Endothelial cell (in vitro differentiated cells): ENCODE measurements at regions not wholly inside any gene's neighbourhood (a gene's known extent, or its start where the extent isn't known, plus 50 kb on each side); places are given as distances from the start of the nearest gene placed in this dataset.

Experiments
- DNase-seq: peaks from one replicate; pipeline ENCODE4 v3.0.0; 2021; ENCODE audit warnings: low spot score
- H3K27ac Mint-ChIP-seq: one replicate; pipeline ENCODE4 v1.8.0; 2021; ENCODE audit warnings: mixed read lengths, inconsistent platforms; ENCODE audit not compliant: unreplicated experiment
- H3K27me3 Mint-ChIP-seq: one replicate; pipeline ENCODE4 v1.8.0; 2021; ENCODE audit warnings: mild to moderate bottlenecking, moderate library complexity, mixed read lengths, inconsistent platforms; ENCODE audit not compliant: unreplicated experiment
- H3K36me3 Mint-ChIP-seq: one replicate; pipeline ENCODE4 v1.8.0; 2021; ENCODE audit warnings: mild to moderate bottlenecking, low read depth, mixed read lengths, inconsistent platforms; ENCODE audit not compliant: unreplicated experiment
- H3K4me1 Mint-ChIP-seq: one replicate; pipeline ENCODE4 v1.8.0; 2021; ENCODE audit warnings: mild to moderate bottlenecking, mixed read lengths, inconsistent platforms; ENCODE audit not compliant: unreplicated experiment
- H3K4me3 Mint-ChIP-seq: one replicate; pipeline ENCODE4 v1.8.0; 2021; ENCODE audit warnings: mild to moderate bottlenecking, mixed read lengths, inconsistent platforms; ENCODE audit not compliant: unreplicated experiment
- H3K9me3 Mint-ChIP-seq: one replicate; pipeline ENCODE4 v1.8.0; 2021; ENCODE audit warnings: mixed read lengths, inconsistent platforms; ENCODE audit not compliant: unreplicated experiment
- TF ChIP-seq, protein P1 (sequence below): fragments of 200-600 bp; sonication (generic); IDR thresholded peaks from one replicate; pipeline ENCODE4 v1.5.0; 2021; ENCODE audit warnings: antibody characterized with exemption; ENCODE audit not compliant: unreplicated experiment

DNA sequence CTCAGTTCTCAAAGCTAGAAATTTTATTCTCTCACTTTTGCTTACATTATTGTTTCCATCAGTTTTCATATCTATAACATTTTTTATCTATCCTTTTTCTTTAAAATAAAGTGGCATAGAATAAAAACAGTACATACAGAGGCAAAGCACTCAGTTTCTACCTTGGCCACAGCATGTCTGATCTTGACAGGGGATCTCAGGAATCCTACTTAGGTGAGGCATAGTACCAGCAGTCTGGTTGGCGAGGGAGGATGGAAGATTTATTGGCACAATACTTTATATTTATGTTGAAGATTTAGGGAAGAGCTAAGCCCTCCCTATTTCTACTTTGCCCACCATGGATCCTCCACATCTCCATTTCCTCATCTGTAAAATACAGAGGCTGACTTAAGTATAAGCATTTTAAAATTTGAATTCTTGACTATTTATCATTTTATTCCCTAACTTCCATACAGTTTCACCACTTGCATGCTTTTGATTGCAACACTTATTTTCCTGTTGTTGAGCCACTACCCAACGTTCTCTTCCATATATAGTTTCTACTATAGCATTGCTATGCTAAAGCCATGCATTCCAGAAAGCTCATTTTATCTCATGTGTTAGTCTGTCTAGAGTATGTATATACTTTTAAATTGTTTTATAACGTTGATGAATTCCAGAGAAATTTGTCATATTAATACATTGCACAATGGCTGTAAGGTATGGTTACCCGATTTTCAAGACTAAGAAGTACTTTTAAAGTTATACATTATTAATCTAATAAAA lies 506.7 kb downstream of the KCTD12 start:
- TF ChIP-seq, protein P1, sequence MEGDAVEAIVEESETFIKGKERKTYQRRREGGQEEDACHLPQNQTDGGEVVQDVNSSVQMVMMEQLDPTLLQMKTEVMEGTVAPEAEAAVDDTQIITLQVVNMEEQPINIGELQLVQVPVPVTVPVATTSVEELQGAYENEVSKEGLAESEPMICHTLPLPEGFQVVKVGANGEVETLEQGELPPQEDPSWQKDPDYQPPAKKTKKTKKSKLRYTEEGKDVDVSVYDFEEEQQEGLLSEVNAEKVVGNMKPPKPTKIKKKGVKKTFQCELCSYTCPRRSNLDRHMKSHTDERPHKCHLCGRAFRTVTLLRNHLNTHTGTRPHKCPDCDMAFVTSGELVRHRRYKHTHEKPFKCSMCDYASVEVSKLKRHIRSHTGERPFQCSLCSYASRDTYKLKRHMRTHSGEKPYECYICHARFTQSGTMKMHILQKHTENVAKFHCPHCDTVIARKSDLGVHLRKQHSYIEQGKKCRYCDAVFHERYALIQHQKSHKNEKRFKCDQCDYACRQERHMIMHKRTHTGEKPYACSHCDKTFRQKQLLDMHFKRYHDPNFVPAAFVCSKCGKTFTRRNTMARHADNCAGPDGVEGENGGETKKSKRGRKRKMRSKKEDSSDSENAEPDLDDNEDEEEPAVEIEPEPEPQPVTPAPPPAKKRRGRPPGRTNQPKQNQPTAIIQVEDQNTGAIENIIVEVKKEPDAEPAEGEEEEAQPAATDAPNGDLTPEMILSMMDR = no peak
- H3K36me3 Mint-ChIP-seq = no peaks in the 10 kb centered on the region
- no peak overlapping the region for H3K4me3 Mint-ChIP-seq
- H3K4me1 Mint-ChIP-seq = peaks cover 5% of the 10 kb centered on the region
- no peaks in the 10 kb centered on the region for H3K27me3 Mint-ChIP-seq
- no peak for DNase-seq
- no peak overlapping the region for H3K27ac Mint-ChIP-seq
- H3K9me3 Mint-ChIP-seq = no peaks in the 10 kb centered on the region

DNA sequence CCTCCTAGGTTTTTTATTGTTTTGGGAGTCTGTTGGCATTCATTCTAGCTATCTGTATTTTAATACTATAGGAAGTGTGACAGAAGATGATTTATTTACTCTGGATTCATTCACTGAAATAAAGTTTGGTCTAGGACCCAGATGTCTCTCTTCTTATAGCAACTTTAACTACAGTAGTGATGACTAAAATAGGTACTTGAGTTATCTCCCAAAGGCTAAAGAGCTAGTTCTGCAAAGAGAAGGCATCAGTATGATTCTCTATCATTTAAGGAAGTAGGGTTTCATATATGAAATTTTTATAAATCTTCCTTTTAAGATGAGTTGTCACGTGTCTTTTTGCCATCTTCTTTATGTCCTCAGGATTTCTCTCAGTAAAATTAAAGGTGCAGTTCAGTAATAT lies 507.4 kb downstream of the KCTD12 start:
- H3K27ac Mint-ChIP-seq = no peak overlapping the region
- no peak for DNase-seq
- no peaks in the 10 kb centered on the region for H3K4me1 Mint-ChIP-seq
- no peaks in the 10 kb centered on the region for H3K9me3 Mint-ChIP-seq
- H3K4me3 Mint-ChIP-seq = no peak overlapping the region
- H3K36me3 Mint-ChIP-seq = no peaks in the 10 kb centered on the region
- TF ChIP-seq, protein P1 = no peak
- H3K27me3 Mint-ChIP-seq = no peaks in the 10 kb centered on the region

DNA sequence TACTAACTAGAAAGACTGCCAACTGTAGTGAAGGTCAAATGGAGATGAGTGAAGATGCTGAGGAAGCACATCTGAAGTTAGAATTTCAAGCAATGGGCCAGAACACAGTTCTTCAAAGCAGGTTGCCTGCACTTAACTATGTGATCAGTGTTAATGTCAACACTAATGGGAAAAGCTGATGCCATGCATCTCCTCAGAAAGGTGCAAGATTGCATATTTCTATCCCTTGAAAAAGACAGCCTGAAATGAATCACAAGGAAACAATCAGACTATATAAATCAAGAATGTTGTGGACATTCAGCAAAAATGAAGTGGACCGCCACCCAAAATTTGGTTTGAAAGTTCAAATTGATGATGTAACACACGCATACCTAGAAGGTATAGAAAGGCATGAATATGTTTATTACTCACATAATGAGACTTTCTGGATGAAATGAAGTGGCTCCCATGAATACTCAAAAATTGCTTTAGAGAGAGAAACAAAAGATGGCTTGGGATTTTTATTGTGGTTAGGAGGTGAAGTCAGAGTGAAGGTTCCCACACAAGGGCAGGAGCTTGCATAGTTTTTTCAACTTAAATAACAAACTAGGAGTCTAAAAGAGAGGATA lies 522.4 kb downstream of the KCTD12 start:
- H3K4me3 Mint-ChIP-seq = no peak overlapping the region
- peaks cover 2% of the 10 kb centered on the region for H3K27me3 Mint-ChIP-seq
- no peak overlapping the region for H3K27ac Mint-ChIP-seq
- H3K4me1 Mint-ChIP-seq = no peaks in the 10 kb centered on the region
- no peaks in the 10 kb centered on the region for H3K36me3 Mint-ChIP-seq
- DNase-seq = no peak
- H3K9me3 Mint-ChIP-seq = no peaks in the 10 kb centered on the region
- TF ChIP-seq, protein P1 = no peak

DNA sequence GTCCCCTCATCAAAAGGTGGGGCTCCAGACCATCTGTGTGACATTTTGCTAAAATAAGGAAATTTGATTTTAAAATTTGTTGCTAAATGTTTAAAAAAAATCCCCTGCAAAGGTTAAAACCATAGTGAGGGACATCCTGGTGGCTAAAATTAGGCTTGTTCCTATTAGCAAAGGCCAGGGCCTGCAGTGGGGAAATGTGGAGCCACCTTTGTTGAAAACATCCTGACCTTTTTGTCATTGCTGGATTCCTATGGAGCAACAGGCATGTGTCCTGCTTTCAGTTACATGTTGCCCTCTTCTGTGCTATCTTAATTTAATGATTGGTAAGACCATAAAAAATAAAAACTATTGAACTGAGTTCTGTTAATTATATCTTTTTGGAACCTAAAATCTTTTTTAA lies 524.3 kb downstream of the KCTD12 start:
- no peak overlapping the region for H3K4me3 Mint-ChIP-seq

More for the DNA sequence above, 524.3 kb downstream of the KCTD12 start:
- TF ChIP-seq, protein P1 = no peak
- no peaks in the 10 kb centered on the region for H3K9me3 Mint-ChIP-seq
- H3K27ac Mint-ChIP-seq = no peak overlapping the region
- peaks cover 2% of the 10 kb centered on the region for H3K27me3 Mint-ChIP-seq
- no peak for DNase-seq
- H3K36me3 Mint-ChIP-seq = no peaks in the 10 kb centered on the region
- H3K4me1 Mint-ChIP-seq = no peaks in the 10 kb centered on the region
